ENCODE measurements at regions not wholly inside any gene's neighbourhood (a gene's known extent, or its start where the extent isn't known, plus 50 kb on each side); places are given as distances from the start of the nearest gene placed in this dataset.

GRCh38 chr2:17249249-17249648, 269.0 kb downstream of the RAD51AP2 start:
- WGBS, 2 experiments: 94% methylated on average over 7 of the region's 7 CpGs
- no peaks in the 10 kb centered on the region for H3K9me3 ChIP-seq (ENCODE audit: control insufficient read depth, low read length)
- no peaks in the 10 kb centered on the region for H3K36me3 ChIP-seq (ENCODE audit: control insufficient read depth, insufficient read depth, low read length)
- H3K27me3 ChIP-seq (ENCODE audit: control insufficient read depth, insufficient read depth, low read length, poor library complexity, severe bottlenecking): no peaks in the 10 kb centered on the region
- H3K4me3 ChIP-seq (ENCODE audit: insufficient read depth, low read depth, low read length): no peak overlapping the region
- H3K27ac ChIP-seq (ENCODE audit: insufficient read depth, low read depth, low read length, poor library complexity, severe bottlenecking): no peak overlapping the region
- H3K4me1 ChIP-seq (ENCODE audit: control insufficient read depth, insufficient read depth, low read length): no peaks in the 10 kb centered on the region

GRCh38 chr2:17245906-17246305, 272.3 kb downstream of the RAD51AP2 start:
- no peaks in the 10 kb centered on the region for H3K4me1 ChIP-seq (ENCODE audit: control insufficient read depth, insufficient read depth, low read length)
- no peaks in the 10 kb centered on the region for H3K36me3 ChIP-seq (ENCODE audit: control insufficient read depth, insufficient read depth, low read length)
- WGBS, 2 experiments: 92 to 100% methylated on average over 2 of the region's 2 CpGs
- no peak overlapping the region for H3K27ac ChIP-seq (ENCODE audit: insufficient read depth, low read depth, low read length, poor library complexity, severe bottlenecking)
- no peak overlapping the region for H3K4me3 ChIP-seq (ENCODE audit: insufficient read depth, low read depth, low read length)
- no peaks in the 10 kb centered on the region for H3K27me3 ChIP-seq (ENCODE audit: control insufficient read depth, insufficient read depth, low read length, poor library complexity, severe bottlenecking)
- no peaks in the 10 kb centered on the region for H3K9me3 ChIP-seq (ENCODE audit: control insufficient read depth, low read length)

GRCh38 chr2:17242813-17243485, 275.3 kb downstream of the RAD51AP2 start:
- Histone ChIP-seq H3K27me3 (ENCODE audit: control insufficient read depth, insufficient read depth, low read length, poor library complexity, severe bottlenecking) (no peaks in the 10 kb centered on the region), H3K4me3 (ENCODE audit: insufficient read depth, low read depth, low read length) (no peak overlapping the region), H3K36me3 (ENCODE audit: control insufficient read depth, insufficient read depth, low read length) (no peaks in the 10 kb centered on the region), H3K9me3 (ENCODE audit: control insufficient read depth, low read length) (no peaks in the 10 kb centered on the region), H3K27ac (ENCODE audit: insufficient read depth, low read depth, low read length, poor library complexity, severe bottlenecking) (no peak overlapping the region), H3K4me1 (ENCODE audit: control insufficient read depth, insufficient read depth, low read length) (no peaks in the 10 kb centered on the region)
- 94% methylated on average over 3 of the region's 3 CpGs for WGBS, 2 experiments

- H3K9me3 ChIP-seq (ENCODE audit: control insufficient read depth, low read length): no peaks in the 10 kb centered on the region
- no CpG with 5 or more reads among the region's 3 CpGs for WGBS, 2 experiments
- H3K27ac ChIP-seq (ENCODE audit: insufficient read depth, low read depth, low read length, poor library complexity, severe bottlenecking): no peak overlapping the region
- H3K4me1 ChIP-seq (ENCODE audit: control insufficient read depth, insufficient read depth, low read length): no peaks in the 10 kb centered on the region
- H3K27me3 ChIP-seq (ENCODE audit: control insufficient read depth, insufficient read depth, low read length, poor library complexity, severe bottlenecking): no peaks in the 10 kb centered on the region
- H3K4me3 ChIP-seq (ENCODE audit: insufficient read depth, low read depth, low read length): no peak overlapping the region
- H3K36me3 ChIP-seq (ENCODE audit: control insufficient read depth, insufficient read depth, low read length): no peaks in the 10 kb centered on the region
These were observed 278.7 kb downstream of the RAD51AP2 start for GRCh38 chr2:17239550-17239949.

- no peaks in the 10 kb centered on the region for H3K9me3 ChIP-seq (ENCODE audit: control insufficient read depth, low read length)
- WGBS, 2 experiments: 100% methylated on average over 1 of the region's 1 CpG
- H3K27ac ChIP-seq (ENCODE audit: insufficient read depth, low read depth, low read length, poor library complexity, severe bottlenecking): no peak overlapping the region
- H3K36me3 ChIP-seq (ENCODE audit: control insufficient read depth, insufficient read depth, low read length): no peaks in the 10 kb centered on the region
- H3K4me1 ChIP-seq (ENCODE audit: control insufficient read depth, insufficient read depth, low read length): no peaks in the 10 kb centered on the region
- H3K4me3 ChIP-seq (ENCODE audit: insufficient read depth, low read depth, low read length): no peak overlapping the region
- no peaks in the 10 kb centered on the region for H3K27me3 ChIP-seq (ENCODE audit: control insufficient read depth, insufficient read depth, low read length, poor library complexity, severe bottlenecking)
These were observed 283.1 kb downstream of the RAD51AP2 start for GRCh38 chr2:17235167-17235566.

GRCh38 chr2:17232776-17233556, 285.3 kb downstream of the RAD51AP2 start:
- 94 to 95% methylated on average over 2 to 3 of the region's 4 CpGs for WGBS, 2 experiments
- Histone ChIP-seq H3K36me3 (ENCODE audit: control insufficient read depth, insufficient read depth, low read length) (no peaks in the 10 kb centered on the region), H3K27me3 (ENCODE audit: control insufficient read depth, insufficient read depth, low read length, poor library complexity, severe bottlenecking) (no peaks in the 10 kb centered on the region), H3K4me3 (ENCODE audit: insufficient read depth, low read depth, low read length) (no peak overlapping the region), H3K4me1 (ENCODE audit: control insufficient read depth, insufficient read depth, low read length) (no peaks in the 10 kb centered on the region), H3K27ac (ENCODE audit: insufficient read depth, low read depth, low read length, poor library complexity, severe bottlenecking) (no peak overlapping the region), H3K9me3 (ENCODE audit: control insufficient read depth, low read length) (no peaks in the 10 kb centered on the region)

- Histone ChIP-seq H3K9me3 (ENCODE audit: control insufficient read depth, low read length) (no peaks in the 10 kb centered on the region), H3K27me3 (ENCODE audit: control insufficient read depth, insufficient read depth, low read length, poor library complexity, severe bottlenecking) (no peaks in the 10 kb centered on the region), H3K27ac (ENCODE audit: insufficient read depth, low read depth, low read length, poor library complexity, severe bottlenecking) (no peak overlapping the region), H3K4me3 (ENCODE audit: insufficient read depth, low read depth, low read length) (no peak overlapping the region), H3K36me3 (ENCODE audit: control insufficient read depth, insufficient read depth, low read length) (no peaks in the 10 kb centered on the region), H3K4me1 (ENCODE audit: control insufficient read depth, insufficient read depth, low read length) (no peaks in the 10 kb centered on the region)
- WGBS, 2 experiments: 91 to 97% methylated on average over 4 of the region's 5 CpGs
These were observed 286.8 kb downstream of the RAD51AP2 start for GRCh38 chr2:17231394-17231965.

GRCh38 chr2:17229414-17229813, 288.8 kb downstream of the RAD51AP2 start:
- no peaks in the 10 kb centered on the region for H3K27me3 ChIP-seq (ENCODE audit: control insufficient read depth, insufficient read depth, low read length, poor library complexity, severe bottlenecking)
- H3K4me1 ChIP-seq (ENCODE audit: control insufficient read depth, insufficient read depth, low read length): no peaks in the 10 kb centered on the region
- no peaks in the 10 kb centered on the region for H3K36me3 ChIP-seq (ENCODE audit: control insufficient read depth, insufficient read depth, low read length)
- H3K4me3 ChIP-seq (ENCODE audit: insufficient read depth, low read depth, low read length): no peak overlapping the region
- 100% methylated on average over 1 of the region's 1 CpG; no CpG with 5 or more reads in 1 of the 2 experiments for WGBS, 2 experiments
- H3K9me3 ChIP-seq (ENCODE audit: control insufficient read depth, low read length): no peaks in the 10 kb centered on the region
- no peak overlapping the region for H3K27ac ChIP-seq (ENCODE audit: insufficient read depth, low read depth, low read length, poor library complexity, severe bottlenecking)

- H3K4me1 ChIP-seq (ENCODE audit: control insufficient read depth, insufficient read depth, low read length): no peaks in the 10 kb centered on the region
- WGBS, 2 experiments: 86% methylated on average over 6 of the region's 6 CpGs
- no peak overlapping the region for H3K4me3 ChIP-seq (ENCODE audit: insufficient read depth, low read depth, low read length)
- no peaks in the 10 kb centered on the region for H3K36me3 ChIP-seq (ENCODE audit: control insufficient read depth, insufficient read depth, low read length)
- no peaks in the 10 kb centered on the region for H3K27me3 ChIP-seq (ENCODE audit: control insufficient read depth, insufficient read depth, low read length, poor library complexity, severe bottlenecking)
- no peak overlapping the region for H3K27ac ChIP-seq (ENCODE audit: insufficient read depth, low read depth, low read length, poor library complexity, severe bottlenecking)
- H3K9me3 ChIP-seq (ENCODE audit: control insufficient read depth, low read length): no peaks in the 10 kb centered on the region
These were observed 289.8 kb downstream of the RAD51AP2 start for GRCh38 chr2:17228461-17228860.

- Histone ChIP-seq H3K9me3 (ENCODE audit: control insufficient read depth, low read length) (no peaks in the 10 kb centered on the region), H3K36me3 (ENCODE audit: control insufficient read depth, insufficient read depth, low read length) (no peaks in the 10 kb centered on the region), H3K4me3 (ENCODE audit: insufficient read depth, low read depth, low read length) (no peak overlapping the region), H3K27me3 (ENCODE audit: control insufficient read depth, insufficient read depth, low read length, poor library complexity, severe bottlenecking) (no peaks in the 10 kb centered on the region), H3K4me1 (ENCODE audit: control insufficient read depth, insufficient read depth, low read length) (no peaks in the 10 kb centered on the region), H3K27ac (ENCODE audit: insufficient read depth, low read depth, low read length, poor library complexity, severe bottlenecking) (no peak overlapping the region)
- WGBS, 2 experiments: 88 to 94% methylated on average over 4 to 5 of the region's 5 CpGs
These were observed 290.4 kb downstream of the RAD51AP2 start for GRCh38 chr2:17227856-17228255.

Data from ectodermal cell (in vitro differentiated cells).